IPS DF 19.7 (cell line): ENCODE measurements at regions not wholly inside any gene's neighbourhood (a gene's known extent, or its start where the extent isn't known, plus 50 kb on each side); places are given as distances from the start of the nearest gene placed in this dataset.

Experiments used
- DNase-seq: peaks from one replicate; pipeline ENCODE4 v3.0.0-alpha.2; 2013; ENCODE audit warnings: low read depth, low spot score

DNA sequence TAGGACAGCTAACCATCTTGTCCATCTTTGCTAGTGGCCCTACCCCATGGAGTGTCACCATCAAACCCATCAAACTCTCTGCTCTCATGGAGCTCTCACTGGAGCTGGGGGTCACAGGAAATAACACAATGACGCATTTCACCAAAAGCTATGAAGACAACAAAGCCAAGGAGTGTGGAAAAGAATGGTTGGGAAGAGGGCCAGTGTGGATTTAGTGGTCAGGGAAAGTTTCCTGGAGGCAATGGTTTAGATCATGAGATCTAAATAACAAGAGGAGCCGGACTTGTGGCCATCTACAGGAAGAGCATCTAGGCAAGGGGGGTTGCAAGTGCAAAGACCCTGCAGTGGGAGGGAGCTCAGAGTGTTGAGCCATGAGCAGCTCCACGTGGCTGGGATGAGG lies 189.5 kb downstream of the BMP7 start:
- no peak for DNase-seq

- no peak for DNase-seq
Observed at GRCh38 chr20:57078116-57078515, 188.3 kb downstream of the BMP7 start.

DNA sequence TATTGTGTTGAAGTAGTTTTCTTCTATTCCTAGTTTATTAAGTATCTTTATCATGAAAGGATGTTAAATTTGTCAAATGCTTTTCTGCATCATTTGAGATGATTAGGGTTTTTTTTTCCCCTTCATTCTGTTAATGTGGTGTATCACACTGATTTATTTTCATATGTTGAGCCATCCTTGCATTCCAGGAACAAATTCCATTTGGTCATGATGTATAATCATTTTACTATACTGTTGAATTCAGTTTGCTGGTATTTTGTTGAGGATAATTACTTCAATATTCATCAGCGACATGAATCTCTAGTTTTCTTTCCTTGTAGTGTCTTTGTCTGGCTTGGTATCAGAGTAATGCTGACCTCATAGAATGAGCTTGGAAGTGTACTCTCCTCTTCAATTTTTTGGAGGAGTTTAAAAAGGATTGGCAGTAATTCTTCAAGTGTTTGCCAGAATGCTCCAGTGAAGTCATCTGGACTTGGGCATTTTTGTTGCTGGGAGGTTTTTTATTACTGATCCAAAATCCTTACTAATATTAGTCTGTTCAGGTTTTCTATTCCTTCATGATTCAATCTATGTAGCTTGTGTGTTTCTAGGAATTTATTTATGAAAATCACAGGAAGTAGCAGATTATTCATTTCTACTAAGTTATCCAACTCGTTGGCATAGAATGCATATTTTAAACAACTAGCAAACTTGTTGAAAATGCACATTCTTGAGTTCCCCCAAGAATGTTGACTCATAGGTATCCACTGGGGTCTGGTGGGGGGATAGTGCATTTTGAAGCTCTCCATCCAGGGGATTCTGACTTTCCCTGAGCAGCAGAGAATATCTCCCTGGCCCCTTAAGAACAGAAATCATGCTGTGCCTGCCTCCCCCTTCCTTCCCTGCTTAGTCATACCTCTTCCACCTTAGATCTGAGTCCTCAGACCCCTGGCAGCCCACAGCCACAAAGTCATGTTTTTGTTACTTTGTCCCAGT lies 187.1 kb downstream of the BMP7 start:
- no peak for DNase-seq

DNA sequence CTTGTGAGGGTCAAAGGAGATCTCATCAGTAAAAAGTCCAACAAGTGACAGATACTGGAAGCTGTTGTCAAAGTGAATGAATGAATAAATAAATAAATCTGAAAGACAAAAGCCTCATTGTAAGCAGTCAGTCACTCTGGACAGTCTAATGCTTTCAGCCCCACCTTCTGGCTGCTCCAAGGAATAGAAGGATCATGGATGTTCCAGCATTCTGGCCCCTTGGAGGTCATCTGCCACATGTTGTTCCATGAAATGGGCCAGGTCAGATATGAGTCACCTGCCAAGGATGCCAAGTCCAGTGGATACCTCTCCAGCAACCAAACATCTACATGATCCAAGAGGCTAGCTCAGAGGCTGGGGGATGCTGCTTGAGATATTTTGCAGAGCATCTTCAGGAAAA lies 185.6 kb downstream of the BMP7 start:
- DNase-seq: no peak

DNA sequence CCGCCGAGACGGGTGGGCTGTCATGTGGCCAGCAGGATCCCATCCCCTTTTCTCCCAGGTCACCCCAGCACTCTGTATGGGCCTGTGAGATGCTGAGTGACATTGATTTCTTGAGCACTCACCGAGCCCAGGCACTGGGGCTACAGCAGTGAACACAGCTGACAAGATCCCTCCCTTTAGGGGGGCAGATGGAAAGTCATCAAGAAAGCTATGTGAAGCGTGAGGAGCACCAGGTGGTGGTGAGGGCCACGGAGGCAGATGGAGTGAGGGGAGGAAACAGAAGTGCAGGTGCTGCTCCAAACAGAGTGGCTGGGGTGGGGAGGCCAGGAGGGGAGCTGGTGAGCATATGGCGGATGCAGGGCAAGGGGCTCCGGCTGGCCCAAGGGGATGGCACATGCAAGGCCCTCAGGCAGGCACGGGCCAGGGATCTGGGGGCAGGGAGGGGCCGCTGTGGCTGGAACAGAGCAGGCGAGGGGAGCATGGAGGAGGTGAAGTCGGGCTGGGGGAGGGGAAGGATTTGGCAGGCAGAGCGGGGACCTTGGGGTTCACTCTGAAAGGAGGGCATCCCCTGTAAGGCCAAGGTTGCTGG lies 184.0 kb downstream of the BMP7 start:
- no peak for DNase-seq

DNA sequence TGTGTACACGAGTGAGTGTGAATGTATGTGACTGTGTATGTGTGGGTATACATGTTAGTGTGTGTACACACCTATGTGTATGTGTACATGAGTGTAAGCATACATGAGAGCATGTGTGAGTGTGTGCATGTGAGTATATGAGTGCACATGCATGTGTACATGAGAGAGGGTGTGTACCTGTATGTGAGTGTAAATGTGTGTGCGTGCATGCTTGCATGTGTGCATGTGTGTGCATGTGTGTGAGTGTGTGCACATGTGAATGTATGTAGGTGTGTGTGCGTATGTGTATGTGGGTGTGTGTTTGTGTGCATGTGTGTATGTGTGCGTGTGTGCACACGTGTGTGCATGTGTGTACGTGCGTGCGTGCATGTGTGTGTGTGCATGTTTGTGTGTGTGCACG lies 183.4 kb downstream of the BMP7 start:
- DNase-seq: no peak

GRCh38 chr20:57086066-57086465 lies 180.4 kb downstream of the BMP7 start:
- DNase-seq: no peak

DNA sequence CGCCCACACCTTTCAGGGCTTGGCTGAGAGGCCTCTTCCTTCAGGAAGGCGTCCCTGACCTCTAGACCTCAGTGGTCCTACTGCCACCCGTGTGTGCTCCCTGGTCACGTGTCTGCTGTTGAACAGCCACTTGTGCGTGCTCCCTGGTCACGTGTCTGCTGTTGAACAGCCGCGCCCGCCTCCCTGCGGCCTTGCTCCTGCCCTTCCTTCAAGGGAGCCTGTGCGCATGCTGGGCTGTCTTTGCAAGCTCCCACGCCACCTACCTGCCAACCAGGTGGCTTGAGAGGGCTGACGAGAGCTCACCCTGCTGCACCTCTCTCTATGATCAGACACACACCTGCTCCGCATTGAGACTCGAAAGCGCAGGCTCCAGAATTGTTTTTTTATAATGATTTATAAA lies 179.3 kb downstream of the BMP7 start:
- DNase-seq: no peak

DNA sequence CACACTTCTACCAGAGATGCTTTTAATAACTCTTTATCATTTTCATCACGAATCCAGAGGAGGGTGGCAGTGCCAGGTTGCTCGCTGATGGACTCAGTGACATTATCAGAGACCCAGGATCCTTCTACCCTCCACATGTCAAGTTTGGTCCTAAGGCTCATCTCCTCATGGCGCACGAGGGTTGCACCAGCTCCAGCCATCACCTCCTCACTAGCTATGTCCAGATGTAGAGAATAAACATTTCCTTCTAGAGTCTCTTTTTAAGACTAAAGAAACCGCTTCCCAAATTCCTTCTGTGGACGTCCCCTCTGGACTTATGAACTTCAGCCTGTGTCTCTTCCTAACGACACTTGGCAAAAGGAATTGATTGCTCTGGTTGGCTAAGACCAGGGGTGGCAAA lies 178.7 kb downstream of the BMP7 start:
- no peak for DNase-seq

DNA sequence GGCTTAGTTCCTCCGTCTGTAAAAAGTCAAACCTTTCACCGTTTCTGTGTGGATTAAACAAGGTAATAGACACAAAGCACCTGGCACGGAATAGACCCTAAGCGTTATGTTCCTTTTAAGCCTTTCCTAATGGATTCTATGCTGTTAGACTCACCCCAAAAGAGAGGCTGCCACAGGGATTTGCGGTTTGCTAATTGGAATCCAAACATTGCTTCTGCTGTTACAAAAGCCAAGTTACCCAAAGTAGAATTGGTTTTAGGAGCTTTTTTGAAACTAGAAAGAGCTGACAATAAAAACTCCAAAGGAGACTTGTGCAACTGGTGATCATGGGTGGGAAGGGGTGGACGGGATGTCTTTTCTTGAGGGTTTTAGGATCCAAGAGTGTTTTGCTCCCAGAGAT lies 178.0 kb downstream of the BMP7 start:
- DNase-seq: no peak

DNA sequence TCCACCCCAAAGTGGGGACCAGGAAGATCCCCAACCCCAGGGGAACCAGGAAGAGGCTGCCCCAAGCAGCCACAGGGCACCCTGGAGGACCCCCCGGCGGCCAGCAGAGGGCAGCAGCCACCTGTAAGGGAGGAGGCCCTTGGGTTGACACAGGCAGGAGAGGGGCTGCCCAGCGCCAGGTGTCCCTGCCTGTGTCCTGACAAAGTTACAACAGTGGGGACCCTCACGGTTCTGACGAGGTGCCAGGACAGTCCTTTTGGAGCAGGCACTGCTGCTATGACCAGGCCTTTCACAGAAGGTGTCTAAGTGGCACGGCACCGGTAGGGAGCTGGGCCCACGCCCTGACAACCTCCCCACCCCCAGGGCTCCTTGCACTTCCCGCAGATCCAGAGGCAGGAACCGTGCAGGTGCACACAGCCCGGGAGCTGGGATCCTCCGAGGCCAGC lies 176.7 kb downstream of the BMP7 start:
- no peak for DNase-seq

- no peak for DNase-seq
Observed at GRCh38 chr20:57090590-57091560, 175.6 kb downstream of the BMP7 start.

- DNase-seq: no peak
Observed at GRCh38 chr20:57091748-57092111, 174.7 kb downstream of the BMP7 start.

GRCh38 chr20:57092112-57092899 lies 174.1 kb downstream of the BMP7 start:
- no peak for DNase-seq

DNA sequence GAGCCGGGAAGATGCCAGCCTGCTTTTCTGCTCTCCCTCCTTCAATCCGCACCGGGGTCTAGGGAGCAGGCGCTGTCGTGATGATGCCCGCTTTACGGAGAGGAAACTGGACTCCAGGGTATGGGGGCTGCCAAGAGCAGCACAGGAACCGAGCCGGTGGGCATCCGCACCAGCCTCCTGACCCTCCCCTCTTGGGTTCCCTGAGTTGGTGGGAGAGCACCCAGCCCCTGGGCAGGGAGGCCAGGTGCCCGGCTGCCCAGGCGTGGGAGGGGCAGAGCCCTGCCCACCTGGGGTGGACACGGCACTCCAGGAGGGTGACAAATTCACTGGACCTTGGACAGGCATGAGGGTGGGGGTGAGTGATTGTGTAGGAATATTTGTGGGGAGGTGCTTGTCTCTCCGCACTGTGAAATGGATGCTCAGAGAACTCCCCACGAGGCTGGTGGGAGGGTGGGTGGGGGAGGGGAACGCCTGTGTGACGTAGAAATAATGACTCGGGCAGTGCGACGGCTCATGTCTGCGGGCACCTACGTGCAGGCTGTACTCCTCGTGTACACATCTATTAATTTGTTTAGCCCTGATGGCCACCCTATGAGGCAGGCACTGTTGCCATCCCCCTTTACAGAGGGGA lies 173.4 kb downstream of the BMP7 start:
- DNase-seq: no peak

DNA sequence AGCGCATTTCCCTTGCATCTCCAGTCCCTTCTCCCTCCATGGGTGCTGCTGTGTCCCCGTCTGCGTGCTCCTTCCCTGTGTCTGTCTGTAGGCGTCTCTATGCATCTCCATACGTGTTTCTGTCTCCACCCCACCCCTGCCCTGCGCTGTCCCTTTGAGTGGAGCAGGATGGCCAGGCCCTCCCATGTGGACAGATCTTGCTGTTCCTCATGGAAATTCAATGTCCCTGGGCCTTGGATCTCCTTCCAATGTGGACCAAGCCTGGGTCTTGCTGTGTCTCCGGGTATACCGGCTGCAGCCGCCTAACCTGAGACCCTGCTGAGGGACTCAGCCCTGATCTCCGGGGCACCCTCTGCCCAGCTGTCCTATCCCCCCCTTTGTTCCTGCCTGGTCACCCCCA lies 172.7 kb downstream of the BMP7 start:
- DNase-seq: no peak

DNA sequence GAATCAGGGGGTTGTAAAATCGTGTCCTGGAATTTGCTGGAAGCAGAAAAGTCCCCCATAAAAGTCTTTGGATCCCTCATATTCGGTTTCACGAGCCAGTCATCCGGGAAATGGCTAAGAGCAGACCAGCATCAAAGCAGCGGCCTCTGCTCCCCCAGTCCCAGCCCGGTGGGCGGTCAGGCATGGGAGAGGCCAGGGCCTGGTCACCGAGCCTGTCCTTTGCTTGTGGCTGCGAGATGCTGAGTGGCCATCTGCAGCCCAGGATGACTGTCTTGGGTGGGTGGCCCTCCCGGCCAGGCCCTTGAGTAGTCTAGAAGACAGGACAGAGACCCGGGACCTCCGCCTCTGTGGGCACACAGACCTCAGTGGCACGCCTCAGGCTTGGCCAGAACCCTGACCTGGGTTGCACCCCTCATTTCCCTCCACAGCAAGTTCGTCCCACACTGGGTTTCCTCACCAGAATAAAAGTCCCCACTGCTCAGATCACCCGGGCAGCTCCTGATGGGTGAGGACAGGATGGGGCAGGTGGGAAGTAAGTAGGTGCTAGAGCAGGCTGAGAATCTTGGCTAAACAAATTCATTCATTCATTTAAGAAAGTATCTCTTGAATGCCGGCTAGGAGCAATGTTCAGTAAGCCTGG lies 172.1 kb downstream of the BMP7 start:
- no peak for DNase-seq

GRCh38 chr20:57094991-57095390 lies 171.4 kb downstream of the BMP7 start:
- no peak for DNase-seq

GRCh38 chr20:57095426-57095825 lies 171.0 kb downstream of the BMP7 start:
- DNase-seq: no peak

- no peak for DNase-seq
Observed at GRCh38 chr20:57097245-57097915, 169.1 kb downstream of the BMP7 start.
